ENCODE measurements at regions not wholly inside any gene's neighbourhood (a gene's known extent, or its start where the extent isn't known, plus 50 kb on each side); places are given as distances from the start of the nearest gene placed in this dataset.

- Histone ChIP-seq H3K4me2 (ENCODE audit: low read length) (no peak overlapping the region), H4K20me1 (ENCODE audit: low read length) (no peaks in the 10 kb centered on the region), H3K27me3 (ENCODE audit: low read length) (peaks cover 4% of the 10 kb centered on the region; the same call in 1 of the 2 replicates), H3K27ac (ENCODE audit: low read length) (no peak overlapping the region), H3K4me1 (ENCODE audit: insufficient read depth, low read length) (no peaks in the 10 kb centered on the region), H2AFZ (ENCODE audit: low read length) (no peak overlapping the region), H3K36me3 (ENCODE audit: low read depth, low read length) (no peaks in the 10 kb centered on the region), H3K9me2 (replicated peaks; ENCODE audit: low read length) (no peaks in the 10 kb centered on the region), H3K4me3 (ENCODE audit: low read length) (no peak overlapping the region), H3F3A (ENCODE audit: low read length, unreplicated experiment) (no peaks in the 10 kb centered on the region), H3K9me3 (ENCODE audit: low read length) (no peaks in the 10 kb centered on the region), H3K79me2 (ENCODE audit: low read length) (no peaks in the 10 kb centered on the region), H3K9ac (ENCODE audit: low read length) (no peak overlapping the region)
- TF ChIP-seq EZH2 (IDR thresholded peaks at IDR 0.05; ENCODE audit: low read length, unreplicated experiment) (no peak), CTCF (conservative IDR thresholded peaks at IDR 0.05; ENCODE audit: low read depth, low read length) (no peak), EZH2phosphoT487 (IDR thresholded peaks at IDR 0.05; ENCODE audit: borderline replicate concordance, low read length) (no peak)
- ATAC-seq: no peak
- POLR2A ChIA-PET (ENCODE audit: unreplicated experiment): no interaction called here
- CTCF ChIA-PET: interaction anchor here (0.6 kb wide), 1 partner anchor 185 kb away, joined by 5 read pairs; no protein-coding TSS in a partner anchor
- DNase-seq: no peak
- BruUV-seq (replicated peaks): no TSS peak
- intact Hi-C loops (cut with micrococcal nuclease): no loop called here
These were observed 172.7 kb upstream of the GDF10 start for GRCh38 chr10:47127188-47127785.

GRCh38 chr10:47130491-47130890 is 169.5 kb upstream of the GDF10 start:
- Histone ChIP-seq H3K9me2 (replicated peaks; ENCODE audit: low read length) (no peaks in the 10 kb centered on the region), H3K36me3 (ENCODE audit: low read depth, low read length) (no peaks in the 10 kb centered on the region), H3K4me3 (ENCODE audit: low read length) (no peak overlapping the region), H3K9me3 (ENCODE audit: low read length) (no peaks in the 10 kb centered on the region), H3K4me2 (ENCODE audit: low read length) (no peak overlapping the region), H3K79me2 (ENCODE audit: low read length) (no peaks in the 10 kb centered on the region), H3K4me1 (ENCODE audit: insufficient read depth, low read length) (no peaks in the 10 kb centered on the region), H4K20me1 (ENCODE audit: low read length) (no peaks in the 10 kb centered on the region), H2AFZ (ENCODE audit: low read length) (no peak overlapping the region), H3K27me3 (ENCODE audit: low read length) (no peaks in the 10 kb centered on the region; the same call in 1 of the 2 replicates), H3F3A (ENCODE audit: low read length, unreplicated experiment) (no peaks in the 10 kb centered on the region), H3K9ac (ENCODE audit: low read length) (no peak overlapping the region), H3K27ac (ENCODE audit: low read length) (no peak overlapping the region)
- TF ChIP-seq CTCF (conservative IDR thresholded peaks at IDR 0.05; ENCODE audit: low read depth, low read length) (no peak), EZH2phosphoT487 (IDR thresholded peaks at IDR 0.05; ENCODE audit: borderline replicate concordance, low read length) (no peak), EZH2 (IDR thresholded peaks at IDR 0.05; ENCODE audit: low read length, unreplicated experiment) (no peak)
- DNase-seq: no peak
- no TSS peak for BruUV-seq (replicated peaks)
- CTCF ChIA-PET: no interaction called here
- ATAC-seq: no peak
- POLR2A ChIA-PET (ENCODE audit: unreplicated experiment): no interaction called here
- intact Hi-C loops (cut with micrococcal nuclease): no loop called here

GRCh38 chr10:47133871-47134570 is 166.0 kb upstream of the GDF10 start:
- ChIA-PET CTCF (no interaction called here), POLR2A (ENCODE audit: unreplicated experiment) (no interaction called here)
- no TSS peak for BruUV-seq (replicated peaks)

More at GRCh38 chr10:47133871-47134570, 166.0 kb upstream of the GDF10 start:
- H3K9me3 ChIP-seq (ENCODE audit: low read length): no peaks in the 10 kb centered on the region
- no peaks in the 10 kb centered on the region; the same call in 1 of the 2 replicates for H3K27me3 ChIP-seq (ENCODE audit: low read length)
- ATAC-seq (no peak), DNase-seq (no peak)
- H3K79me2 ChIP-seq (ENCODE audit: low read length): peaks cover 10% of the 10 kb centered on the region; the same call in 1 of the 2 replicates
- H3K4me2 ChIP-seq (ENCODE audit: low read length): no peak overlapping the region
- H4K20me1 ChIP-seq (ENCODE audit: low read length): no peaks in the 10 kb centered on the region
- no peak overlapping the region for H3K9ac ChIP-seq (ENCODE audit: low read length)
- H3K9me2 ChIP-seq (replicated peaks; ENCODE audit: low read length): no peaks in the 10 kb centered on the region
- intact Hi-C loops (cut with micrococcal nuclease): no loop called here
- H3K36me3 ChIP-seq (ENCODE audit: low read depth, low read length): no peaks in the 10 kb centered on the region
- no peak overlapping the region for H2AFZ ChIP-seq (ENCODE audit: low read length)
- no peaks in the 10 kb centered on the region for H3F3A ChIP-seq (ENCODE audit: low read length, unreplicated experiment)
- H3K4me3 ChIP-seq (ENCODE audit: low read length): no peak overlapping the region
- no peak overlapping the region for H3K27ac ChIP-seq (ENCODE audit: low read length)
- TF ChIP-seq CTCF (conservative IDR thresholded peaks at IDR 0.05; ENCODE audit: low read depth, low read length): no peak
- TF ChIP-seq EZH2 (IDR thresholded peaks at IDR 0.05; ENCODE audit: low read length, unreplicated experiment): no peak
- TF ChIP-seq EZH2phosphoT487 (IDR thresholded peaks at IDR 0.05; ENCODE audit: borderline replicate concordance, low read length): no peak
- H3K4me1 ChIP-seq (ENCODE audit: insufficient read depth, low read length): peaks cover 14% of the 10 kb centered on the region
